HFFc6 (cell line): ENCODE measurements at regions not wholly inside any gene's neighbourhood (a gene's known extent, or its start where the extent isn't known, plus 50 kb on each side); places are given as distances from the start of the nearest gene placed in this dataset.
A peak's percentile ranks its signal among the peaks of the same experiment; 100 is the strongest.

Experiments
- DNase-seq: peaks from one replicate; pipeline ENCODE4 v3.0.0-alpha.2; 2018
- H3K27ac Mint-ChIP-seq: 2 replicates; pipeline ENCODE4 v1.8.0; 2020; ENCODE audit warnings: mild to moderate bottlenecking, mixed read lengths
- H3K27me3 Mint-ChIP-seq: 2 replicates; pipeline ENCODE4 v1.8.0; 2021; ENCODE audit warnings: mild to moderate bottlenecking, moderate library complexity, mixed read lengths; ENCODE audit not compliant: insufficient read depth
- H3K36me3 Mint-ChIP-seq: 2 replicates; pipeline ENCODE4 v1.8.0; 2021; ENCODE audit warnings: low read depth, mixed read lengths
- H3K4me1 Mint-ChIP-seq: 2 replicates; pipeline ENCODE4 v1.8.0; 2020; ENCODE audit warnings: low read depth, mixed read lengths
- H3K4me3 Mint-ChIP-seq: 2 replicates; pipeline ENCODE4 v1.8.0; 2020; ENCODE audit warnings: mild to moderate bottlenecking, moderate library complexity, mixed read lengths
- H3K9me3 Mint-ChIP-seq: 2 replicates; pipeline ENCODE4 v1.8.0; 2020; ENCODE audit warnings: mild to moderate bottlenecking, mixed read lengths
- TF ChIP-seq, protein P1 (sequence below): fragments of 200-600 bp; sonication (generic); IDR thresholded peaks from 2 replicates; pipeline ENCODE4 v1.5.0; 2021; ENCODE audit warnings: antibody characterized with exemption, mild to moderate bottlenecking

DNA sequence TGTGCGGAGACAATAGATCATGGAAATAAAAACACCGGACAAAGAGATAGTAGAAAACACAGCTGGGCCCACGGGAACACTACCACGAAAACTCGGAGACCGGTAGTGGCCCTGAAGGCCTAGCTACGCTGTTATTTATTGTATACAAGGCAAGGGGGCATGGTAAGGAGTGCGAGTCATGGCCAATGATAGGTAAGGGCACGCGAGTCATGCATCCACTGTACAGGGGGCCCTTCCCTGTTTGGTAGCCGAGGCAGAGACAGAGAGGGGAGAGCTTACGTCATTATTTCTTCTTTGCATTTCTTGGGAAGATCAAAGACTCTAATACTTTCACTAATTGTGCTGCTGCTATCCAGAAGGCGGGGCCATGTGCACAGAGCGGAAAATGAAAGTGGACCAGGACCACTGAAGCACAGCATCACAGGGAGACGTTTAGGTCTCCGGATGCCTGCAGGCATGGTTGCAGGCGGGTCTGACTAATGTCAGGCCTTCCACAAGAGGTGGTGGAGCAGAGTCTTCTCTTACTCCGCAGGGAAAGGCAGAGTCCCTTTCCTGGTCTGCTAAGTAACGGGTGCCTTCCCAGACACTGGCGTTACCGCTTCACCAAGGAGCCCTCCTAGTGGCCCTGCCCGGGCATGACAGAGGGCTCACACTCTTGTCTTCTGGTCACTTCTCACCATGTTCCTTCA, 74.4 kb upstream of the ARL4D start:
- no peak for DNase-seq
- Mint-ChIP-seq H3K9me3 (peaks cover 12% of the 10 kb centered on the region), H3K36me3 (peaks cover 4% of the 10 kb centered on the region; the same call in 1 of the 2 replicates), H3K27me3 (peaks cover 1% of the 10 kb centered on the region; the same call in 1 of the 2 replicates), H3K4me1 (peaks cover 28% of the 10 kb centered on the region), H3K27ac (no peak overlapping the region), H3K4me3 (no peak overlapping the region)
- TF ChIP-seq, protein P1, sequence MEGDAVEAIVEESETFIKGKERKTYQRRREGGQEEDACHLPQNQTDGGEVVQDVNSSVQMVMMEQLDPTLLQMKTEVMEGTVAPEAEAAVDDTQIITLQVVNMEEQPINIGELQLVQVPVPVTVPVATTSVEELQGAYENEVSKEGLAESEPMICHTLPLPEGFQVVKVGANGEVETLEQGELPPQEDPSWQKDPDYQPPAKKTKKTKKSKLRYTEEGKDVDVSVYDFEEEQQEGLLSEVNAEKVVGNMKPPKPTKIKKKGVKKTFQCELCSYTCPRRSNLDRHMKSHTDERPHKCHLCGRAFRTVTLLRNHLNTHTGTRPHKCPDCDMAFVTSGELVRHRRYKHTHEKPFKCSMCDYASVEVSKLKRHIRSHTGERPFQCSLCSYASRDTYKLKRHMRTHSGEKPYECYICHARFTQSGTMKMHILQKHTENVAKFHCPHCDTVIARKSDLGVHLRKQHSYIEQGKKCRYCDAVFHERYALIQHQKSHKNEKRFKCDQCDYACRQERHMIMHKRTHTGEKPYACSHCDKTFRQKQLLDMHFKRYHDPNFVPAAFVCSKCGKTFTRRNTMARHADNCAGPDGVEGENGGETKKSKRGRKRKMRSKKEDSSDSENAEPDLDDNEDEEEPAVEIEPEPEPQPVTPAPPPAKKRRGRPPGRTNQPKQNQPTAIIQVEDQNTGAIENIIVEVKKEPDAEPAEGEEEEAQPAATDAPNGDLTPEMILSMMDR = 0 out of 2 replicates have a peak, but pooled peaks have one; percentile 8

DNA sequence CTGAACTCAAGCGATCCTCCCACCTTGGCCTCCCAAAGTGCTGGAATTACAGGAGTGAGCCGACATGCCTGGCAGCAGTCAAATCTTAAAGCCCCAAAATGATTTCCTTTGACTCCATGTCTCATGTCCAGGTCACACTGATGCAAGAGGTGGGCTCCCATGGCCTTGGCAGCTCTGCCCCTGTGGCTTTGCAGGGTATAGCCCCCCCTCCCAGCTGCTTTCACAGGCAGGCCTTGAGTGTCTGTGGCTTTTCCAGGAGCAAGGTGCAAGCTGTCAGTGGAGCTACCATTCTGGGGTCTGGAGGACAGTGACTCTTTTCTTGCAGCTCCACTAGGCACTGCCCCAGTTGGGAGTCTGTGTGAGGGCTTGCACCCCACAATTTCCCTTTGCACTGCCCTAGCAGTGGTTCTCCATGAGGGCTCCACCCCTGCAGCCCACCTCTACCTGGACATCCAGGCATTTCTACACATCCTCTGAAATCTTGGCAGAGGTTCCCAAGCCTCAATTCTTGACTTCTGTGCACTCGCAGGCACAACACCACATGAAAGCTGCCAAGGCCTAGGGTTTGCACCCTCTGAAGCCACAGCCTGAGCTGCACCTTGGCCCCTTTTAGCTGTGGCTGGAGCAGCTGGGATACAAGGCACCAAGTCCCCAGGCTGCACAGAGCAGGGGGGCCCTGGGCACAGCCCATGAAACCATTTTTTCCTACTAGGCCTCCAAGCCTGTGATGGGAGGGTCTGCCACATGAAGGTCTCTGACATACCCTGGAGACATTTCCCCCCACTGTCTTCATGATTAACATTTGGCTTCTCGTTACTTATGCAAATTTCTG, 79.3 kb upstream of the ARL4D start:
- Mint-ChIP-seq H3K4me3 (no peak overlapping the region), H3K36me3 (peaks cover 4% of the 10 kb centered on the region; the same call in 1 of the 2 replicates), H3K27ac (no peak overlapping the region), H3K9me3 (peaks cover 12% of the 10 kb centered on the region), H3K27me3 (peaks cover 1% of the 10 kb centered on the region; the same call in 1 of the 2 replicates), H3K4me1 (peaks cover 20% of the 10 kb centered on the region)
- TF ChIP-seq, protein P1 = no peak
- no peak for DNase-seq

DNA sequence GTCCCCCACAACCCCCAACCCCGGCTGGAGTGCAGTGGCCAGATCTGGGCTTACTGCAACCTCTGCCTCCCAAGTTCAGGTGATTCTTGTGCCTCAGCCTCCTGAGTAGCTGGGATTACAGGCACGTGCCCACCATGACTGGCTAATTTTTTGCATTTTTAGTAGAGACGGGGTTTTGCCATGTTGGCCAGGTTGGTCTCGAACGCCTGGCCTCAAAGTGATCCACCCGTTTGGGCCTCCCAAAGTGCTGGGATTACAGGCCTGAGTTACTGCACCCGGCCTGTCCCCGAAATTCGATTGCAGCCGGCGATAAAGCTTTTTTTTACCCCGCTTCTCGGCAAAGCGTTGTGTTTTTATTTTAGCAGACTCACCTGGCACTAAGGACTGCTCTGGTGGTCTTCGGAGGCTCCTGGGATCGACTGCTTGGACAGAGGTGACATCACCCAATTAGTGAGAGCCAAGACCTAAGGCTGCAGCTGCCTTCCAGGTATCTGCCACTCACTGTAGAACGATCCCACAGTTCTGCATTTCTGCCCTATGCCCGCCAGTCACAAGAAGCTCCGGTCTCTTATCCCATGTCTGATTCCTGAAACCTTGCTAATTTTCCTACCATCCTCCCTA, 82.2 kb upstream of the ARL4D start:
- peak overlapping the region; percentile 22; the same call in 1 of the 2 replicates for H3K4me3 Mint-ChIP-seq
- peaks cover 12% of the 10 kb centered on the region for H3K9me3 Mint-ChIP-seq
- H3K27ac Mint-ChIP-seq = no peak overlapping the region; the same call in none of the 2 replicates

DNA sequence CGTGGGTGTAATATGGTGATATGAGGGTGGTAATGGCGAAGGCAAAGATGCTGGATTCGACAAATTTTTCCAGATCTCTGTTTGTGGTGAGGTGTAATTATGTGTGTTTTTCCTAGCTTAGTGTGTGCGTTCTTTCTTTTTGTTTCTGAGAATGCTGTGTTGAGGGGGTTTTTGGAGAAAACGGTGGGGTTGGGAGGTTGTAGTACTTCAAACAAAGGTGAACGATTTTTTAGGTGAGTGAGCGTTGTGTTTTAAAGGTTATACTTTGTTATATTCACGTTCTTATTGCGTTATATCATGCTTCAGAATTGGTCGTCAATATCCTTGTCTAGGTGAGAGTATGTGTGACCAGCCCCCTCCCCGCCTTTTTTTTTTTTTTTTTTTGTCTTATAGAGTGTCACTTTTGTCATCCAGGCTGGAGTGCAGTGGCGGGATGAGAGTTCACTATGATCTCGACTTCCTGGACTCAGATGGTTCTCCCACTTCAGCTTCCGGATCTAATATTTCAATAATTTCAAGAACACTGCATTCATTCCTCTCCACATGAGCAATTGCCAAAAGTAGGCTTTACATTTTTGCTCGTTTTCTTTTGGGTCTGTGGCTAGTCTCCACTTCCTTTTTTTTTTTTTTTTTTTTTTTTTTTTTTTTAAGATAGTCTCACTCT, 82.2 kb upstream of the RNU2-1 start:
- Mint-ChIP-seq H3K36me3 (peaks cover 4% of the 10 kb centered on the region; the same call in 1 of the 2 replicates), H3K4me3 (no peak overlapping the region), H3K4me1 (peaks cover 20% of the 10 kb centered on the region), H3K27me3 (no peaks in the 10 kb centered on the region; the same call in none of the 2 replicates), H3K27ac (no peak overlapping the region; the same call in 1 of the 2 replicates), H3K9me3 (peaks cover 12% of the 10 kb centered on the region)
- DNase-seq = no peak
- TF ChIP-seq, protein P1 = no peak

More for the DNA sequence above, 82.2 kb upstream of the ARL4D start:
- TF ChIP-seq, protein P1 = no peak
- DNase-seq = peak; percentile 75
- Mint-ChIP-seq H3K27me3 (no peaks in the 10 kb centered on the region; the same call in none of the 2 replicates), H3K36me3 (peaks cover 4% of the 10 kb centered on the region; the same call in 1 of the 2 replicates), H3K4me1 (peaks cover 20% of the 10 kb centered on the region)

DNA sequence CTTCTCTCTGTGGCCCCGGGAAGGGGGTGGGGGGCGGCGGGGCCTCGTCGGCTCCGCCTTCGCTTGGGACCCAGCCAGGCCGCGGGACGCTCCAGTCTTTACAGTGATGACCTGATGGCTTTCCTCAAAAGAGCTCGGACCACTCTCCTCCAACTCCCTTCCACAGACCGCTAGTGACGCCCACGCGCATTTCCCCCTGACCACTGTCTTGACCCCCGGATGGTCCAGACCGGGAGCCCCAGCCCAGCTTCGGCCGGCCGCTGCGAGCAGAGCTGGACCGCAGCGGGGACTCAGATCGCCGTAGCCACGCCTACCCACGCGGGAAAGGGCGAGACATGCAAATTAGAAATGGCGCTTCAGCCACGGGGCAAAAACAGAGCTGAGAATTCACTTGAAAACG, 81.6 kb upstream of the RNU2-1 start:
- H3K4me3 Mint-ChIP-seq = no peak overlapping the region
- H3K4me1 Mint-ChIP-seq = peaks cover 20% of the 10 kb centered on the region
- H3K27ac Mint-ChIP-seq = no peak overlapping the region
- H3K36me3 Mint-ChIP-seq = peaks cover 3% of the 10 kb centered on the region; the same call in 1 of the 2 replicates
- peaks cover 11% of the 10 kb centered on the region for H3K9me3 Mint-ChIP-seq
- TF ChIP-seq, protein P1 = no peak
- no peak for DNase-seq
- no peaks in the 10 kb centered on the region; the same call in none of the 2 replicates for H3K27me3 Mint-ChIP-seq
